Hypothalamus (tissue), 51 donors: ENCODE measurements at regions not wholly inside any gene's neighbourhood (a gene's known extent, or its start where the extent isn't known, plus 50 kb on each side); places are given as distances from the start of the nearest gene placed in this dataset.

Experiments
- DNase-seq, 51 donors: peaks; one replicate each; lab custom pipeline; 2025; lab: John Stamatoyannopoulos, UW

- DNase-seq, result no peak
Observed at GRCh38 chr6:156392648-156393047, 384.5 kb upstream of the ARID1B start.

GRCh38 chr6:156391977-156392376 lies 385.2 kb upstream of the ARID1B start:
- no peak for DNase-seq

- DNase-seq, result no peak
Observed at GRCh38 chr6:156391061-156391672, 386.0 kb upstream of the ARID1B start.

GRCh38 chr6:156390621-156391020 lies 386.6 kb upstream of the ARID1B start:
- no peak for DNase-seq

GRCh38 chr6:156389296-156389695 lies 387.9 kb upstream of the ARID1B start:
- DNase-seq, result no peak

GRCh38 chr6:156387472-156387871 lies 389.7 kb upstream of the ARID1B start:
- DNase-seq, result no peak

- no peak for DNase-seq
Observed at GRCh38 chr6:156383059-156383458, 394.1 kb upstream of the ARID1B start.

GRCh38 chr6:156379392-156380289 lies 397.5 kb upstream of the ARID1B start:
- no peak for DNase-seq

- DNase-seq, result no peak
Observed at GRCh38 chr6:156378853-156379252, 398.3 kb upstream of the ARID1B start.

- DNase-seq, result no peak
Observed at GRCh38 chr6:156376091-156376490, 401.1 kb upstream of the ARID1B start.

- DNase-seq, result no peak
Observed at GRCh38 chr6:156359912-156360311, 417.3 kb upstream of the ARID1B start.

GRCh38 chr6:156352861-156353260 lies 424.3 kb upstream of the ARID1B start:
- DNase-seq, result no peak

GRCh38 chr6:156351346-156351966 lies 425.7 kb upstream of the ARID1B start:
- no peak for DNase-seq

GRCh38 chr6:156350337-156350736 lies 426.8 kb upstream of the ARID1B start:
- no peak for DNase-seq

GRCh38 chr6:156348849-156349248 lies 428.3 kb upstream of the ARID1B start:
- no peak for DNase-seq

- DNase-seq, result no peak
Observed at GRCh38 chr6:156348424-156348823, 428.8 kb upstream of the ARID1B start.

- DNase-seq, result no peak
Observed at GRCh38 chr6:156347656-156348055, 429.5 kb upstream of the ARID1B start.

GRCh38 chr6:156347246-156347645 lies 429.9 kb upstream of the ARID1B start:
- no peak for DNase-seq

GRCh38 chr6:156345700-156346099 lies 431.5 kb upstream of the ARID1B start:
- no peak for DNase-seq

- no peak for DNase-seq
Observed at GRCh38 chr6:156344491-156344890, 432.7 kb upstream of the ARID1B start.

GRCh38 chr6:156337801-156338200 lies 439.4 kb upstream of the ARID1B start:
- no peak for DNase-seq

GRCh38 chr6:156336733-156337132 lies 440.4 kb upstream of the ARID1B start:
- DNase-seq, result no peak
